ENCODE measurements at regions not wholly inside any gene's neighbourhood (a gene's known extent, or its start where the extent isn't known, plus 50 kb on each side); places are given as distances from the start of the nearest gene placed in this dataset.

DNA sequence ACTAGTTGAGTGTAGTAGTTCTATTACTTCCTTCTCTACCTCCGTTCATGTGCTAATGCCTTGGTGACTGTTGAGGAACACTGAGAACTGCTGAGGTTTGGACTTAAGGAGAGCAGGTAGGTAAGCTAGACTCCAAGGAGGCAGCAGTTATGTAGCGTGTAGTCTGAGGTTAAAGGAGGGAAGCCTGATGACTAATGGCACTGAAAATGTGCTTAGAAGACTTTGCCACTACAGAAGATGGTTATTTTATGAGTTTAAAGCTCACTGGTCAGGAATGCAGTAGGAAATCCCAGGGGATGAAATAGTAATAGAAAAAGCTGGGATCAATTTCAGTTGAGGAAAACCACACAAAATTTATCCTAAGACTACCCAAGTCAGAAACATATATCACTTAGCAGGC, 1077.3 kb downstream of the RAPGEF2 start:
- TF ChIP-seq EP300 (IDR thresholded peaks at IDR 0.05) (no peak), POLR2AphosphoS5 (IDR thresholded peaks at IDR 0.05) (no peak), POLR2A (IDR thresholded peaks at IDR 0.05) (no peak)
- TF ChIP-seq, protein P1, sequence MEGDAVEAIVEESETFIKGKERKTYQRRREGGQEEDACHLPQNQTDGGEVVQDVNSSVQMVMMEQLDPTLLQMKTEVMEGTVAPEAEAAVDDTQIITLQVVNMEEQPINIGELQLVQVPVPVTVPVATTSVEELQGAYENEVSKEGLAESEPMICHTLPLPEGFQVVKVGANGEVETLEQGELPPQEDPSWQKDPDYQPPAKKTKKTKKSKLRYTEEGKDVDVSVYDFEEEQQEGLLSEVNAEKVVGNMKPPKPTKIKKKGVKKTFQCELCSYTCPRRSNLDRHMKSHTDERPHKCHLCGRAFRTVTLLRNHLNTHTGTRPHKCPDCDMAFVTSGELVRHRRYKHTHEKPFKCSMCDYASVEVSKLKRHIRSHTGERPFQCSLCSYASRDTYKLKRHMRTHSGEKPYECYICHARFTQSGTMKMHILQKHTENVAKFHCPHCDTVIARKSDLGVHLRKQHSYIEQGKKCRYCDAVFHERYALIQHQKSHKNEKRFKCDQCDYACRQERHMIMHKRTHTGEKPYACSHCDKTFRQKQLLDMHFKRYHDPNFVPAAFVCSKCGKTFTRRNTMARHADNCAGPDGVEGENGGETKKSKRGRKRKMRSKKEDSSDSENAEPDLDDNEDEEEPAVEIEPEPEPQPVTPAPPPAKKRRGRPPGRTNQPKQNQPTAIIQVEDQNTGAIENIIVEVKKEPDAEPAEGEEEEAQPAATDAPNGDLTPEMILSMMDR (IDR thresholded peaks at IDR 0.05), result no peak

Data from upper lobe of left lung (tissue), 4 donors.